ENCODE measurements at regions not wholly inside any gene's neighbourhood (a gene's known extent, or its start where the extent isn't known, plus 50 kb on each side); places are given as distances from the start of the nearest gene placed in this dataset.

GRCh38 chr3:18011387-18011786 lies 269.0 kb upstream of the TBC1D5 start:
- H3K23me2 ChIP-seq (ENCODE audit: low read depth, low read length), result no peaks in the 10 kb centered on the region
- no peak overlapping the region for H2AK5ac ChIP-seq (ENCODE audit: low read depth, low read length)
- H3K79me1 ChIP-seq (ENCODE audit: low read depth, low read length), result no peaks in the 10 kb centered on the region
- no peak overlapping the region for H2BK120ac ChIP-seq (replicated peaks; ENCODE audit: low read depth, low read length)
- H3K4me2 ChIP-seq (ENCODE audit: insufficient read depth in 1 of 2, low read depth in 2 of 2, low read length in 2 of 2), result no peak overlapping the region
- no peak overlapping the region for H2BK5ac ChIP-seq (ENCODE audit: low read depth, low read length)
- no peak overlapping the region for H3K14ac ChIP-seq (ENCODE audit: insufficient read length)
- no peaks in the 10 kb centered on the region for H3K9me3 ChIP-seq (ENCODE audit: insufficient read depth in 2 of 2, low read depth in 1 of 2, low read length in 1 of 2)
- FAIRE-seq, result no peak
- no peak overlapping the region for H3K27ac ChIP-seq (ENCODE audit: low read depth, low read length)
- POLR2A ChIA-PET (ENCODE audit: partially characterized antibody), result no interaction called here
- H2BK15ac ChIP-seq (ENCODE audit: low read length), result no peak overlapping the region
- no peaks in the 10 kb centered on the region for H4K20me1 ChIP-seq (replicated peaks in 1 of 2; ENCODE audit: control insufficient read depth in 1 of 2, insufficient read depth in 2 of 2, low read length in 2 of 2)
- CTCF ChIA-PET (ENCODE audit: partially characterized antibody), result no interaction called here
- H2BK12ac ChIP-seq (ENCODE audit: low read depth, low read length), result no peak overlapping the region
- H2BK20ac ChIP-seq (ENCODE audit: low read length), result no peak overlapping the region
- no peak overlapping the region; the same call in 1 of the 2 replicates for H4K8ac ChIP-seq (ENCODE audit: extremely low read depth, insufficient read depth, low read length)
- no peak overlapping the region for H3K56ac ChIP-seq (replicated peaks; ENCODE audit: insufficient read length, low read depth, low read length)
- H3K4me1 ChIP-seq (replicated peaks in 1 of 4; ENCODE audit: control insufficient read depth in 3 of 4, insufficient read depth in 4 of 4, low read length in 3 of 4), result no peaks in the 10 kb centered on the region
- H3K4ac ChIP-seq (replicated peaks; ENCODE audit: insufficient read length, low read depth, low read length), result no peak overlapping the region
- H3K36me3 ChIP-seq (ENCODE audit: control insufficient read depth in 2 of 4, insufficient read depth in 4 of 4, low read length in 3 of 4), result no peaks in the 10 kb centered on the region
- H3K9ac ChIP-seq (replicated peaks in 1 of 4; ENCODE audit: extremely low read depth in 1 of 4, low read depth in 3 of 4, low read length in 3 of 4), result no peak overlapping the region
- no peak overlapping the region for H4K91ac ChIP-seq (replicated peaks; ENCODE audit: insufficient read length, low read length)
- H3K18ac ChIP-seq (ENCODE audit: extremely low read depth, low read length), result no peak overlapping the region
- H3K4me3 ChIP-seq (ENCODE audit: extremely low read depth in 1 of 4, insufficient read depth in 2 of 4, low read depth in 3 of 4, low read length in 4 of 4), result no peak overlapping the region
- no peak overlapping the region for H4K5ac ChIP-seq (ENCODE audit: insufficient read length, low read depth, low read length)
- no peak overlapping the region for H2AFZ ChIP-seq (ENCODE audit: low read length)
- H3K23ac ChIP-seq (ENCODE audit: insufficient read length), result no peak overlapping the region
- no peak for DNase-seq (ENCODE audit: low read depth in 1 of 2, low spot score in 2 of 2)
- no peaks in the 10 kb centered on the region for H3K27me3 ChIP-seq (replicated peaks in 1 of 4; ENCODE audit: control insufficient read depth in 3 of 4, extremely low read depth in 1 of 4, insufficient read depth in 3 of 4, low read length in 3 of 4)
- no peaks in the 10 kb centered on the region for H3K79me2 ChIP-seq (ENCODE audit: control insufficient read depth in 1 of 2, insufficient read depth in 2 of 2, low read length in 2 of 2)
- WGBS, 2 experiments (ENCODE audit: extremely low coverage in 1 of 2, insufficient coverage in 1 of 2, insufficient read length in 1 of 2, insufficient replicate concordance in 2 of 2, low coverage in 1 of 2, low lambda C conversion rate in 2 of 2, missing lambda C conversion rate in 1 of 2), result 95% methylated on average over 3 of the region's 3 CpGs; no CpG with 5 or more reads in 1 of the 2 experiments
- TF ChIP-seq ASH2L (IDR thresholded peaks at IDR 0.05; ENCODE audit: low read length), result no peak
- no peak for TF ChIP-seq CHD1 (IDR thresholded peaks at IDR 0.05; ENCODE audit: low read depth, low read length)
- TF ChIP-seq KDM4A (IDR thresholded peaks at IDR 0.05; ENCODE audit: low read depth, low read length, severe bottlenecking), result no peak
- TF ChIP-seq KDM5A (IDR thresholded peaks at IDR 0.05; ENCODE audit: low read length), result no peak
- TF ChIP-seq BRCA1 (IDR thresholded peaks at IDR 0.05; ENCODE audit: low read depth, low read length), result no peak
- no peak for TF ChIP-seq SUZ12 (IDR thresholded peaks at IDR 0.05; ENCODE audit: low read length)
- no peak for TF ChIP-seq SIRT6 (IDR thresholded peaks at IDR 0.05; ENCODE audit: low read length)
- TF ChIP-seq TAF7 (optimal IDR thresholded peaks at IDR 0.05; ENCODE audit: borderline replicate concordance, low read depth, low read length), result no peak
- TF ChIP-seq ZNF274 (IDR thresholded peaks at IDR 0.05; ENCODE audit: borderline replicate concordance, extremely low read depth, low read length), result no peak
- TF ChIP-seq EP300 (IDR thresholded peaks at IDR 0.05; ENCODE audit: borderline replicate concordance in 1 of 2, low read depth in 2 of 2, low read length in 2 of 2), result no peak
- TF ChIP-seq RAD21 (IDR thresholded peaks at IDR 0.05 in 1 of 2, conservative IDR thresholded peaks at IDR 0.05 in 1 of 2; ENCODE audit: low read depth in 2 of 2, low read length in 2 of 2), result no peak
- TF ChIP-seq NRF1 (IDR thresholded peaks at IDR 0.05; ENCODE audit: low read depth, low read length), result no peak
- TF ChIP-seq JUN (IDR thresholded peaks at IDR 0.05; ENCODE audit: low read depth, low read length), result no peak

Data from H1 (cell line).